ENCODE measurements at regions not wholly inside any gene's neighbourhood (a gene's known extent, or its start where the extent isn't known, plus 50 kb on each side); places are given as distances from the start of the nearest gene placed in this dataset.

- TF ChIP-seq SIN3A (IDR thresholded peaks at IDR 0.05; ENCODE audit: borderline replicate concordance, insufficient read depth, low read length) (no peak), TAF1 (IDR thresholded peaks at IDR 0.05; ENCODE audit: borderline replicate concordance, insufficient read depth, low read length) (no peak), REST (IDR thresholded peaks at IDR 0.05; ENCODE audit: insufficient read depth in 1 of 2, low read depth in 2 of 2, low read length in 2 of 2) (no peak), FOXP2 (optimal IDR thresholded peaks at IDR 0.05; ENCODE audit: borderline replicate concordance, extremely low read depth, extremely low read length, insufficient read depth) (no peak), POLR2AphosphoS5 (IDR thresholded peaks at IDR 0.05; ENCODE audit: low read depth, low read length) (no peak)
Observed at GRCh38 chr9:135210676-135211523, 123.4 kb downstream of the OLFM1 start.

- TF ChIP-seq POLR2AphosphoS5 (IDR thresholded peaks at IDR 0.05; ENCODE audit: low read depth, low read length), result no peak
- no peak for TF ChIP-seq FOXP2 (optimal IDR thresholded peaks at IDR 0.05; ENCODE audit: borderline replicate concordance, extremely low read depth, extremely low read length, insufficient read depth)
- TF ChIP-seq TAF1 (IDR thresholded peaks at IDR 0.05; ENCODE audit: borderline replicate concordance, insufficient read depth, low read length), result no peak
Observed at GRCh38 chr9:135211524-135211890, 124.0 kb downstream of the OLFM1 start.

GRCh38 chr9:135212961-135213360, 125.5 kb downstream of the OLFM1 start:
- TF ChIP-seq FOXP2 (optimal IDR thresholded peaks at IDR 0.05; ENCODE audit: borderline replicate concordance, extremely low read depth, extremely low read length, insufficient read depth), result no peak
- TF ChIP-seq REST (IDR thresholded peaks at IDR 0.05; ENCODE audit: insufficient read depth in 1 of 2, low read depth in 2 of 2, low read length in 2 of 2), result no peak
- TF ChIP-seq TAF1 (IDR thresholded peaks at IDR 0.05; ENCODE audit: borderline replicate concordance, insufficient read depth, low read length), result no peak
- no peak for TF ChIP-seq POLR2AphosphoS5 (IDR thresholded peaks at IDR 0.05; ENCODE audit: low read depth, low read length)
- TF ChIP-seq SIN3A (IDR thresholded peaks at IDR 0.05; ENCODE audit: borderline replicate concordance, insufficient read depth, low read length), result no peak

GRCh38 chr9:135213566-135213965, 126.1 kb downstream of the OLFM1 start:
- TF ChIP-seq SIN3A (IDR thresholded peaks at IDR 0.05; ENCODE audit: borderline replicate concordance, insufficient read depth, low read length), result no peak
- no peak for TF ChIP-seq TAF1 (IDR thresholded peaks at IDR 0.05; ENCODE audit: borderline replicate concordance, insufficient read depth, low read length)
- no peak for TF ChIP-seq POLR2AphosphoS5 (IDR thresholded peaks at IDR 0.05; ENCODE audit: low read depth, low read length)
- TF ChIP-seq FOXP2 (optimal IDR thresholded peaks at IDR 0.05; ENCODE audit: borderline replicate concordance, extremely low read depth, extremely low read length, insufficient read depth), result no peak
- no peak for TF ChIP-seq REST (IDR thresholded peaks at IDR 0.05; ENCODE audit: insufficient read depth in 1 of 2, low read depth in 2 of 2, low read length in 2 of 2)

- no peak for TF ChIP-seq POLR2AphosphoS5 (IDR thresholded peaks at IDR 0.05; ENCODE audit: low read depth, low read length)
- TF ChIP-seq SIN3A (IDR thresholded peaks at IDR 0.05; ENCODE audit: borderline replicate concordance, insufficient read depth, low read length), result no peak
- no peak for TF ChIP-seq FOXP2 (optimal IDR thresholded peaks at IDR 0.05; ENCODE audit: borderline replicate concordance, extremely low read depth, extremely low read length, insufficient read depth)
- no peak for TF ChIP-seq REST (IDR thresholded peaks at IDR 0.05; ENCODE audit: insufficient read depth in 1 of 2, low read depth in 2 of 2, low read length in 2 of 2)
- TF ChIP-seq TAF1 (IDR thresholded peaks at IDR 0.05; ENCODE audit: borderline replicate concordance, insufficient read depth, low read length), result no peak
Observed at GRCh38 chr9:135214054-135214640, 126.7 kb downstream of the OLFM1 start.
